Stimulated activated CD8-positive, alpha-beta memory T cell treated with anti-CD3 and anti-CD28 coated beads, Interleukin-15, amount 100 ng/mL, for 48 hours (primary cell): ENCODE measurements at regions not wholly inside any gene's neighbourhood (a gene's known extent, or its start where the extent isn't known, plus 50 kb on each side); places are given as distances from the start of the nearest gene placed in this dataset.
"Not testable (repeated sequence)": the region's sequence is repeated elsewhere in the genome, so short reads cannot be mapped to it uniquely, and the experiment has no call there.

Experiments used
- DNase-seq, 2 donors: peaks; one replicate each; pipeline ENCODE4 v3.0.0-alpha.2; 2020; ENCODE audit warnings: low read depth in 2 of 2

DNA sequence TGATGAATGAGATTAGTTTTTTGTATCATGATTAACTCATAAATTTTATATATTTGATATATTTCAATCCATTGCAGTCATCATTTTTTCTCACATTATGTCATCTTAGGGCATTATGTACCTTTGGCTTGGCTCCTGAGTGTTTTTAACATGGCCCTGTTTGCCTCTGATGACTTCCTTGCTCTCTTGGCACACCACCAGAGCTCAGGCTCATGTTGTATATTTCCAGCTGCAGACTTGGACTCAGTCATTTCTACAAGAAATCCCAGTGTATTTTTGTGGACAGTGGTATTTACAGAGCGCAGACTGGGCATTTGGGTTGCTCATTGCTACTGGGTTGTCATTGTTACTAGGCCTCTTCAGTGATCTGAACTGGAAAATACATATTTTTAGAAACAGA, 188.5 kb downstream of the ADRA2A start:
- DNase-seq, result no peak

DNA sequence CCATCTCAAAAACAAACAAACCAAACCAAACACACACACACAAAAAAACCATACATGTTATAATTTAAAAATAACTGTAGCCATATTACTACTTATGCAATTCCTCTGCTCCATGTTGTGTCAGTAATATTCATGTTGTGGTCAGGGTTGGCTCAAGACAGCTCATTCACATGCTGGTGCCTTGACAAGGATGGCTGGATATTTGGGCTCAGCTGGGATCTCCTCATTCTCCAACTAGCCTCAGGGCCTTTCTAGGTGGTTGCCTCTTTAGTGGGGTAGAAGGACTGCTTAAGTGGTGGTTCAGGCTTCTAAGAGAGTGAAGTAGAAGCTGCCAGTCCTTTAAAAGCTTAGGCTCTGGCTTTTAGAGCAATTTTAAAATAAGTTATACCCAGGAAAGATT, 189.3 kb downstream of the ADRA2A start:
- no peak for DNase-seq

DNA sequence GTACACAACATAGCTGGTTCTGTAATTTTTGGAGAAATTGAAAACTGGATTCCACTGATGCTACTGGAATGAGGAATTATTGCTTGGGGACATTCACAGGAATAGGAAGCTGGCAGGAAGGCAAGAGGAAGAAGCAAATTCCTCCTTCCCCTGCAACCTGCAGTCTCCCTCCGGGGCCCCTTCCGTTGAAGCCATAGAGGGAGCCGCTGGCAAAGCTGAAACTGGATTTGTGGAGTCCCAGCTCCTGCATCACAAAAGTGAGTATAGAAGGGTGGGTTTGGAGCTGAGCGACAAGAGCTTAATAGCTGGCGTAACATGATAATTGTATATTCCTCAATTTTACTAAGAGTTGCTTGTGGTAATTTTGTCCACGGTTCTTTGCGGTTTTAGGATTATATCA, 190.8 kb downstream of the ADRA2A start:
- DNase-seq, result no peak

- DNase-seq, result no peak
Measured at GRCh38 chr10:111273235-111273634, 196.4 kb downstream of the ADRA2A start.

DNA sequence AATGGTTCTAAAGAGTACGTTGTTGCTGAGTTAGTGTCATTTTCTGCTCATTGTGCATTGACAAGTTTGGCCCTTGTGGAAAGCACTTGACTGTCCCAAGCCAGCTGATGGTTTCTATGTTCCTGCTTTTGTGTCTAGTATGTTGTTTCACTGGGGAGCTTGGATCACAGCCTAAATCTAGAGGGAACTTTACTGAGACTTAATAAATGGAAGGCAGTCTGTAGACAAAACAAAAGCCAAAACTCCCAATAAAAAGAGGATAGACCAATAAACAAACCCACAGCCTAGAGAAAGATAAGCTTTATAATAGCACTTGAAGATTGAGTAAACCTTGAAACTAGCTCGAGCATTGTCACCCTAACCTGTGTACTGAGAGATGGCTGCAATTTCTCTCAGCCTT, 196.8 kb downstream of the ADRA2A start:
- no peak for DNase-seq

DNA sequence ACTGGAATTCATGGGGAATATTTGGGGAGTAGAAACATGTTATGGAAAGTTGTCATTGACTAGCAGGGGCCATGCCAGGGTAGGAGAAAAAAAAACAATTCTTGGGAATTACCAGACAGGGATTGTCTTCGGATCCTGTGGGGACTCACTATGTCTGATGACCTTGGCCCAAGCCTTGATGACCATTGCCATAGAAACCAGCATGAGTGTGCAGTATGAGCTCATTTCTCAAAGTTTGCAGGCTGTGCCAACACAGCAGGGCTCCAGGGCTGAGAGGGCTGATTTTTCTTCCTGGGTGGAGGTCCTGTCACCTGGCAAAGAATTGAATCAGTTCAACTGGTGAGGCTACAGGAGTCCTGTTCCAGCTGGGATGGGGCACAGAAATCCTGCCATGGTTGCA, 198.3 kb downstream of the ADRA2A start:
- no peak for DNase-seq

DNA sequence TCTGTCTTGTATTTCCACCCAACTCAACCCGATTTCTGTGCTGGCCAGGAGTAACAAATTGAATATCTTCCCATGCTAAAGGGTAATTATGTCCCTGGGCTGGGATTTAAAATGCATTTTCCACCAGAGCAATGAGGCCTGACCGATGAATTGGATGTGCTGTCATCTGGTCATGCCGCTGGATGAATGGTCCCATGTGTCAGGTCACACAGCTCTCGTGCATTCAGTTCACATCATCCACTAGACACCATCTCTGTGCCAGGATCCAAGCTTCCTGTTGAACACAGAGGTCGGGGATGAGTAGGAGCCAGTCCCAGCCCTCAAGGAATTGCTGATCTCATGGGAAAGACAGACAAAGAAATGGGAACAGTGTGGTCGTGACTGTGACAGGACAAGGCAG, 200.8 kb downstream of the ADRA2A start:
- no peak for DNase-seq

DNA sequence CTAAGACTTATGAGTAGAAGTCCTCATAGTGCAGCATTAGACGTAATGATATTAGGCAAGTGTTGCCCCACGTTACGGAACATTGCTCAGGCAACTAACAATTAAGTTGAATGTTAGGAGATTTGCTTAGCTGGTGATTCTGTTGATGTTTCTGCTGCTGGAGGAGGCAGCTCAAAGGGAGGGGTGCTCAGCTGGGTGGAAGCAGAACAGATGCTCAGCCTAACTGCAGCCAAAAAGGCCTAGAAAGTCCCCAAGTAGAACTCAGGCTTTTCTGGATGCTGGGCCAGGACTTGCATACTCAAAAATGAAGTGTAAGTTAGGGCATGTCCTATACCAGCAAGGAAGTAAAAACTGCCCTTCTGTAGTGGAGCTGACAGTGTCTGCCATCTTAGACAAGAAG, 201.4 kb downstream of the ADRA2A start:
- no peak for DNase-seq

GRCh38 chr10:111281516-111281915, 204.7 kb downstream of the ADRA2A start:
- DNase-seq, result no peak

DNA sequence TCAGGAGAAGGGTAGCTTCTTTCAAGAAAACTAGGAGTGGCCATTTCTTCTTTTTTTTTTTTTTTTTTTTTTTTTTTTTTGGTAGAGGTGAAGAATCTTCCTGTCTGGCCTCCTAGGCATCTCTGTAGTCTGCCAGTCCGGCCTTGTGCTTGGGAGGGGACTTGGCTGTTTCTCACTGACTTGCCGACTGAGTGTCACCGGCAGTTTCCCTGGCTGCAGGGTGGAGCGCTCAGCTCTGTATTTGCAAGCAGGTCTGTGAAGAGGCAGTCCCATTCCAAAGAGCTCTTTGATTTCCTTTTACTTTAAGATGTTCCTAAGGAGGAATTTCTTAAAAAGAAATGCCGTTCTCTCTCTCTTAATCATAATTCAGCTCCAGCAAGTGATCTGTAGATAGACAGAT, 212.6 kb downstream of the ADRA2A start:
- DNase-seq, result no peak

DNA sequence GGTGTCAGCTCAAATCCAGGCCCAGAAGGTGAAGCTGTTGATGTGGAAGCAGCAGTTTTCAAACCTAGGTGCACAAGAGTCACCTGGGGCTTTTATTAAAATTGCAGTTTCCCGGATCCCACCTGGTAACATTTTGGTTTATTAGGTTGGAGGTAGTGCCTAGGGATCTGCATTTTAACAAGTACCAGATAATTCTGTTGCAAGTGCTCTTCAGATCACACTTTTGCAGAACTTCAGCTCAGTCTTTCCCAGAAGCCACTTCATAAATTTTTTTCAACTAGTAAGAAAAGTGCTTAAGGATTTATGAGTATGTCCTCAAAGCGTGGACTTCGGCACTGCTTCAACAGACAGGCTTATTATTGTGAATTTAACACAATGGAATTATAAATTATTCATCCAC, 213.8 kb downstream of the ADRA2A start:
- DNase-seq, result no peak

- no peak for DNase-seq
Measured at GRCh38 chr10:111295788-111296187, 219.0 kb downstream of the ADRA2A start.

GRCh38 chr10:111297351-111297848, 220.6 kb downstream of the ADRA2A start:
- no peak for DNase-seq

DNA sequence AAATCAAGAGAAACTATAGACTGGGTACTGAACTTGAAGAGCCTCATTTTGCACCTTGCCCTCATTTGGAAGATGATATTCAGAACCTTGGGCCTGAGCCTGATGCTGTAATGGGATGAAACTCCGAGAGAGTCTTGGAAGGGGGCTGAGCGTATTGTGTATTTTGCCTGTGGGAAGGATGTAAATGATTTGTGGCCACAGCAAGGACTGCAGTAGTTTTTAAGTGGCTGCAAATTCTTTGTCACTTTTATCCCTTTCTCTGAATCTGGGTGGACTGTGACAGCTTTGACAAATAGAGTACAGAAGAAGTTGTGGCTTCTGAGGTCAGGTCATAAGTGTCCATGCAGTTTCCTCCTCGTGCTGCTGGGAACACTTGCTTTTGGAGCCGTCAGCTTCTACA, 221.2 kb downstream of the ADRA2A start:
- no peak for DNase-seq

DNA sequence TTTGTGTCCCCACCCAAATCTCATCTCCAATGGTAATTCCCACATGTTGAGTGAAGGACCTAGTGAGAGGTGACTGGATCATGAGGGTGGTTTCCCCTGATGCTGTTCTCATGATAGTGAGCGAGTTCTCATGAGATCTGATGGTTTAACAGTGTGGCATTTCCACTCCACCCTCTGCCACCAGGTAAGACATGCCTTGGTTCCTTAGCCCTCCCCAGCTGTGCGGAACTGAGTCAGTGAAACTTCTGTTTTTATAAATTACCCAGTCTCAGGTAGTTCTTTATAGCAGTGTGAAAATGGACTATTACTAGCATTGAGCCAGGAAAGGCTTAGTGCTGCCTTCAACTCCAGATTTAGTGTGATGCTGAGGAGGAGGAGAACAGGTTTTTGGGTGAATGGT, 222.2 kb downstream of the ADRA2A start:
- no peak for DNase-seq

DNA sequence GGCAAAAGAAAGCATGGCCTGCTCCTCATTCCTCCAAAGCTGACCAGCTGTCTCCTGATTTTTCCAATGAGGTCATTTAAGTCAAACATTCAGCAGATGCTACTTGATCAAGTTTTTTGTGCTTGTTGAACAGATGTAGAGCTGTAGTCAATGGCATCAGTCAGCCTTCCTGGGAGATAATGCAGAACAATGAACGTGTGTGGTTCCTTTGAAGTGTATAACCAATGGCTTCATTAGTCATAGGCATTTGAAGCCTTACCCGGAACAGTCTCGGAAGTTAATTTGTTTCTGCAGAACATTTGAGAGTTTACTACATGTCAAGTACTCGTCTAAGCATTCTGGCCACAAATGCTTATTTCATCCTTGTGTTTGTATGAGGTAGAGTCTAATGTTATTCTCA, 227.1 kb downstream of the ADRA2A start:
- DNase-seq, result no peak

- DNase-seq, result no peak
Measured at GRCh38 chr10:111316722-111317212, 239.9 kb downstream of the ADRA2A start.

GRCh38 chr10:111319866-111320265, 243.0 kb downstream of the ADRA2A start:
- DNase-seq, result no peak

GRCh38 chr10:111323389-111323966, 246.6 kb downstream of the ADRA2A start:
- DNase-seq, result no peak

- DNase-seq, result not testable (repeated sequence)
Measured at GRCh38 chr10:111332174-111332573, 255.3 kb downstream of the ADRA2A start.

GRCh38 chr10:111335826-111336225, 259.0 kb downstream of the ADRA2A start:
- no peak for DNase-seq

DNA sequence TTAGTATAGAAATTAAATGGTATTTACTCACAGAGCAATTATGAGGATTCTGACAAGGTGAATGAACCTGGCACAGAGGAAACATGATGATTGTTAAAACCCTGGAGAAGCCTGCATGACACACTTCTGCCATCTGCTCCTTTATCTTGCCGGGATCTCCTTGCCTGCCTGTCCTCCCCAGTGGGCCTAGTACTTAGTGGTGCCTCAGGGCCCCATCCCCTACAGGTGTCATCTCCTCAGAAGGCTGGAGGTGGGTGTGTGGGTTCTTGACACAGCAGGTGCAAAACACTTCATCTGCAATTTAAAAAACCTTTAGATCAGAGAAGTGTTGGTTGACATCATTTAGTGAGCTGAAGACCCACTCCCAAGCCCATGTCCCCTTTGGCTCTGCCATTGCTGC, 261.2 kb downstream of the ADRA2A start:
- no peak for DNase-seq

- no peak for DNase-seq
Measured at GRCh38 chr10:111338805-111339204, 262.0 kb downstream of the ADRA2A start.

GRCh38 chr10:111344804-111345203, 268.0 kb downstream of the ADRA2A start:
- DNase-seq, result no peak
